ENCODE measurements at regions not wholly inside any gene's neighbourhood (a gene's known extent, or its start where the extent isn't known, plus 50 kb on each side); places are given as distances from the start of the nearest gene placed in this dataset.

GRCh38 chr11:81870066-81870412, 863.6 kb downstream of the FAM181B start:
- no peak for ATAC-seq
- CTCF ChIA-PET (ENCODE audit: low intra/inter-chr PET ratio, low total read pairs): no interaction called here
- Histone ChIP-seq H3K79me2 (ENCODE audit: insufficient read depth, low read length) (no peaks in the 10 kb centered on the region), H3K27ac (ENCODE audit: extremely low read length, insufficient read depth, low read length) (no peak overlapping the region), H4K20me1 (ENCODE audit: insufficient read depth, low read length) (no peaks in the 10 kb centered on the region), H3K27me3 (ENCODE audit: control insufficient read depth in 1 of 2, insufficient read depth in 2 of 2, low read length in 2 of 2) (no peaks in the 10 kb centered on the region), H3K36me3 (replicated peaks in 1 of 2; ENCODE audit: control insufficient read depth in 1 of 2, insufficient read depth in 2 of 2, low read length in 2 of 2) (no peaks in the 10 kb centered on the region), H3K9me3 (ENCODE audit: low read length) (no peaks in the 10 kb centered on the region), H3K4me2 (ENCODE audit: low read depth, low read length) (no peak overlapping the region), H3K4me3 (replicated peaks in 1 of 3; ENCODE audit: insufficient read depth in 1 of 3, low read depth in 2 of 3, low read length in 3 of 3) (no peak overlapping the region), H3K9ac (ENCODE audit: insufficient read depth, low read depth, low read length) (no peak overlapping the region), H2AFZ (ENCODE audit: low read length) (no peak overlapping the region), H3K4me1 (ENCODE audit: insufficient read depth, low read length) (no peaks in the 10 kb centered on the region)
- BruUV-seq (replicated peaks): no TSS peak
- intact Hi-C loops (cut with micrococcal nuclease; ENCODE audit: unreplicated experiment): no loop called here
- no peak for TF ChIP-seq FOSL1 (CRISPR knock-in tag; IDR thresholded peaks at IDR 0.05; ENCODE audit: borderline replicate concordance)
- no peak for TF ChIP-seq RBAK (CRISPR knock-in tag; IDR thresholded peaks at IDR 0.05)
- TF ChIP-seq MAFK (conservative IDR thresholded peaks at IDR 0.05 in 1 of 2, IDR thresholded peaks at IDR 0.05 in 1 of 2; ENCODE audit: low read length in 2 of 2): no peak
- TF ChIP-seq JUND (CRISPR knock-in tag; IDR thresholded peaks at IDR 0.05): no peak
- no peak for TF ChIP-seq KLF9 (CRISPR knock-in tag; IDR thresholded peaks at IDR 0.05; ENCODE audit: low read depth)
- no peak for TF ChIP-seq MBNL3 (CRISPR knock-in tag; conservative IDR thresholded peaks at IDR 0.05)
- TF ChIP-seq ZNF296 (CRISPR knock-in tag; conservative IDR thresholded peaks at IDR 0.05): no peak
- no peak for TF ChIP-seq ZNF605 (CRISPR knock-in tag; IDR thresholded peaks at IDR 0.05)
- no peak for FAIRE-seq
- in situ Hi-C loops (cut with HindIII; ENCODE audit: extremely low pct_ligation_motif_present, low pct_unique_long_range_greater_than_20kb): no loop called here
- POLR2A ChIA-PET: no interaction called here
- WGBS (ENCODE audit: low lambda C conversion rate): 1% methylated on average over 3 of the region's 3 CpGs
- DNase-seq (ENCODE audit: low spot score): no peak

DNA sequence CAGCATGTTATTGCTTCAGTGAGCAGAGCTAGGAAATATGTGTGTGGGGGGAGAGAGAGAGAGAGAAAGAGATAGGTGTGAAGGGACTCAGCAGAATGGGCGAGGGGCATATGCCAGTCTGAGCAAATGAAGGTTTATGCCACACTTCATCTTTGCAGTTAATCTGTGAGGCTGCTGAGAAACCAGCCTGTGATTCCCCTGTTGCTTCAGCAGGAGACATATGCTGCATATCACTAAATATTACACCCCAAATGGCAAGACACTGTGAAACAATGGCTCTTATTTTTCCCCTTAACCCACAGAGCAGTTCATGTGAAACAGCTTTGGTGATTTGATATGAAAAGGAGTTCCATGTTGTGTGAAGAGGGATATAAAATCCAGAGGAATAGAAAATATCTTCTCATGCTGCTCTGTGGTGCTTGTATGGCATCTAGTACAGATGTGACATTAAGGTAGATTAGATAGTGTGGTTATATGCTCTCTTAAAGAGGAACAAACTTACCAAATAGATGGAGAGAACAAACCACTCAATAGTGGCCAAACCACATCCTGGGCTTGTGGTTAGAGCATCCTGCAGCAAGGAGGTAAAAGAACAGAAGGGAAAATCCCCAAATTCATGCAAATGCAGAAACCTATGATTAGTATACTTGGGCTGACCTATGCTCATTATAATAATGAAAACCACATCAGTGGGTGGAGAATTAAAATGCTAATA, 864.2 kb downstream of the FAM181B start:
- in situ Hi-C loops (cut with HindIII; ENCODE audit: extremely low pct_ligation_motif_present, low pct_unique_long_range_greater_than_20kb): no loop called here
- WGBS (ENCODE audit: low lambda C conversion rate): 0% methylated on average over 1 of the region's 1 CpG
- Histone ChIP-seq H3K27ac (ENCODE audit: extremely low read length, insufficient read depth, low read length) (no peak overlapping the region), H3K79me2 (ENCODE audit: insufficient read depth, low read length) (no peaks in the 10 kb centered on the region), H3K36me3 (replicated peaks in 1 of 2; ENCODE audit: control insufficient read depth in 1 of 2, insufficient read depth in 2 of 2, low read length in 2 of 2) (no peaks in the 10 kb centered on the region), H3K9me3 (ENCODE audit: low read length) (no peaks in the 10 kb centered on the region), H3K4me1 (ENCODE audit: insufficient read depth, low read length) (no peaks in the 10 kb centered on the region), H3K27me3 (ENCODE audit: control insufficient read depth in 1 of 2, insufficient read depth in 2 of 2, low read length in 2 of 2) (no peaks in the 10 kb centered on the region), H3K4me3 (replicated peaks in 1 of 3; ENCODE audit: insufficient read depth in 1 of 3, low read depth in 2 of 3, low read length in 3 of 3) (no peak overlapping the region), H3K4me2 (ENCODE audit: low read depth, low read length) (no peak overlapping the region), H4K20me1 (ENCODE audit: insufficient read depth, low read length) (no peaks in the 10 kb centered on the region), H2AFZ (ENCODE audit: low read length) (no peak overlapping the region), H3K9ac (ENCODE audit: insufficient read depth, low read depth, low read length) (no peak overlapping the region)
- no peak for TF ChIP-seq SP1 (IDR thresholded peaks at IDR 0.05)
- TF ChIP-seq SP1 (CRISPR knock-in tag; IDR thresholded peaks at IDR 0.05): no peak
- TF ChIP-seq MAFF (IDR thresholded peaks at IDR 0.05; ENCODE audit: low read depth, low read length): no peak
- FAIRE-seq: no peak
- ChIA-PET CTCF (ENCODE audit: low intra/inter-chr PET ratio, low total read pairs) (no interaction called here), POLR2A (no interaction called here)
- BruUV-seq (replicated peaks): no TSS peak
- no peak for DNase-seq (ENCODE audit: low spot score)
- no peak for ATAC-seq
- intact Hi-C loops (cut with micrococcal nuclease; ENCODE audit: unreplicated experiment): no loop called here
